ENCODE measurements at regions not wholly inside any gene's neighbourhood (a gene's known extent, or its start where the extent isn't known, plus 50 kb on each side); places are given as distances from the start of the nearest gene placed in this dataset.

- TF ChIP-seq POLR2AphosphoS5 (IDR thresholded peaks at IDR 0.05) (no peak), POLR2A (IDR thresholded peaks at IDR 0.05; ENCODE audit: low read depth) (no peak), CTCF (IDR thresholded peaks at IDR 0.05) (no peak), EP300 (IDR thresholded peaks at IDR 0.05) (no peak)
- H3K36me3 ChIP-seq, result no peaks in the 10 kb centered on the region
- intact Hi-C loops (cut with DNase I), result no loop called here
- no peaks in the 10 kb centered on the region for H3K27me3 ChIP-seq
- no peak overlapping the region for H3K4me3 ChIP-seq
- H3K4me1 ChIP-seq, result peaks cover 0 to 12% (median 7%) of the 10 kb centered on the region in 4 donors
- H3K9me3 ChIP-seq, result no peaks in the 10 kb centered on the region
- DNase-seq (ENCODE audit: extremely low spot score), result no peak
- H3K27ac ChIP-seq (replicated peaks in 1 of 4), result no peak overlapping the region
- 98% methylated on average over 4 of the region's 4 CpGs for WGBS
These were observed 142.9 kb upstream of the ADAMTS9 start for GRCh38 chr3:64830681-64831080.

GRCh38 chr3:64829331-64829730 lies 141.5 kb upstream of the ADAMTS9 start:
- Histone ChIP-seq H3K27me3 (no peaks in the 10 kb centered on the region), H3K4me1 (peaks cover 0 to 26% (median 20%) of the 10 kb centered on the region in 4 donors), H3K4me3 (no peak overlapping the region), H3K27ac (replicated peaks in 1 of 4) (no peak overlapping the region), H3K36me3 (no peaks in the 10 kb centered on the region), H3K9me3 (no peaks in the 10 kb centered on the region)
- no peak for DNase-seq (ENCODE audit: extremely low spot score)
- 83% methylated on average over 3 of the region's 3 CpGs for WGBS
- intact Hi-C loops (cut with DNase I), result no loop called here
- TF ChIP-seq POLR2A (IDR thresholded peaks at IDR 0.05; ENCODE audit: low read depth) (no peak), CTCF (IDR thresholded peaks at IDR 0.05) (no peak), EP300 (IDR thresholded peaks at IDR 0.05) (no peak), POLR2AphosphoS5 (IDR thresholded peaks at IDR 0.05) (no peak)

- Histone ChIP-seq H3K36me3 (no peaks in the 10 kb centered on the region), H3K4me3 (no peak overlapping the region), H3K27ac (replicated peaks in 1 of 4) (no peak overlapping the region), H3K4me1 (peaks cover 0 to 30% (median 24%) of the 10 kb centered on the region in 4 donors), H3K9me3 (no peaks in the 10 kb centered on the region), H3K27me3 (no peaks in the 10 kb centered on the region)
- DNase-seq (ENCODE audit: extremely low spot score), result no peak
- TF ChIP-seq POLR2A (IDR thresholded peaks at IDR 0.05; ENCODE audit: low read depth) (no peak), EP300 (IDR thresholded peaks at IDR 0.05) (no peak), POLR2AphosphoS5 (IDR thresholded peaks at IDR 0.05) (no peak)
- intact Hi-C loops (cut with DNase I), result no loop called here
These were observed 140.5 kb upstream of the ADAMTS9 start for GRCh38 chr3:64828276-64828675.

GRCh38 chr3:64827431-64827830 lies 139.6 kb upstream of the ADAMTS9 start:
- intact Hi-C loops (cut with DNase I), result no loop called here

GRCh38 chr3:64827019-64827418 lies 139.2 kb upstream of the ADAMTS9 start:
- intact Hi-C loops (cut with DNase I), result no loop called here
- no peak for TF ChIP-seq EP300 (IDR thresholded peaks at IDR 0.05)
- TF ChIP-seq POLR2A (IDR thresholded peaks at IDR 0.05; ENCODE audit: low read depth), result no peak
- TF ChIP-seq POLR2AphosphoS5 (IDR thresholded peaks at IDR 0.05), result no peak
- TF ChIP-seq CTCF (IDR thresholded peaks at IDR 0.05), result no peak

More at GRCh38 chr3:64827431-64827830, 139.6 kb upstream of the ADAMTS9 start:
- TF ChIP-seq CTCF (IDR thresholded peaks at IDR 0.05) (no peak), POLR2A (IDR thresholded peaks at IDR 0.05; ENCODE audit: low read depth) (no peak), EP300 (IDR thresholded peaks at IDR 0.05) (no peak), POLR2AphosphoS5 (IDR thresholded peaks at IDR 0.05) (no peak)
- Histone ChIP-seq H3K27me3 (no peaks in the 10 kb centered on the region), H3K9me3 (no peaks in the 10 kb centered on the region), H3K36me3 (no peaks in the 10 kb centered on the region), H3K4me1 (peaks cover 0 to 30% (median 25%) of the 10 kb centered on the region in 4 donors), H3K4me3 (no peak overlapping the region), H3K27ac (replicated peaks in 1 of 4) (no peak overlapping the region)
- 93% methylated on average over 2 of the region's 2 CpGs for WGBS
- DNase-seq (ENCODE audit: extremely low spot score), result no peak

More at GRCh38 chr3:64827019-64827418, 139.2 kb upstream of the ADAMTS9 start:
- Histone ChIP-seq H3K4me3 (no peak overlapping the region), H3K36me3 (no peaks in the 10 kb centered on the region), H3K9me3 (no peaks in the 10 kb centered on the region), H3K4me1 (peaks cover 0 to 30% (median 27%) of the 10 kb centered on the region in 4 donors), H3K27ac (replicated peaks in 1 of 4) (no peak overlapping the region), H3K27me3 (no peaks in the 10 kb centered on the region)
- no peak for DNase-seq (ENCODE audit: extremely low spot score)
